ENCODE measurements at regions not wholly inside any gene's neighbourhood (a gene's known extent, or its start where the extent isn't known, plus 50 kb on each side); places are given as distances from the start of the nearest gene placed in this dataset.

- DNase-seq = no peak
These were observed 355.8 kb upstream of the NR5A2 start for GRCh38 chr1:199671684-199672083.

GRCh38 chr1:199675937-199676336 is 351.6 kb upstream of the NR5A2 start:
- no peak for DNase-seq

- no peak for DNase-seq
These were observed 348.7 kb upstream of the NR5A2 start for GRCh38 chr1:199678771-199679170.

- no peak for DNase-seq
These were observed 345.4 kb upstream of the NR5A2 start for GRCh38 chr1:199682081-199682480.

- DNase-seq = no peak
These were observed 342.7 kb upstream of the NR5A2 start for GRCh38 chr1:199684686-199685273.

- DNase-seq = no peak
These were observed 342.1 kb upstream of the NR5A2 start for GRCh38 chr1:199685369-199685768.

- no peak for DNase-seq
These were observed 340.2 kb upstream of the NR5A2 start for GRCh38 chr1:199687321-199687720.

- no peak for DNase-seq
These were observed 339.3 kb upstream of the NR5A2 start for GRCh38 chr1:199688133-199688676.

- no peak for DNase-seq
These were observed 338.7 kb upstream of the NR5A2 start for GRCh38 chr1:199688774-199689173.

- DNase-seq = no peak
These were observed 337.0 kb upstream of the NR5A2 start for GRCh38 chr1:199690496-199690895.

GRCh38 chr1:199691540-199691939 is 336.0 kb upstream of the NR5A2 start:
- no peak for DNase-seq

- DNase-seq = no peak
These were observed 333.8 kb upstream of the NR5A2 start for GRCh38 chr1:199693724-199694123.

- DNase-seq = no peak
These were observed 331.3 kb upstream of the NR5A2 start for GRCh38 chr1:199696225-199696624.

GRCh38 chr1:199698222-199698621 is 329.3 kb upstream of the NR5A2 start:
- DNase-seq = no peak

GRCh38 chr1:199700551-199700950 is 327.0 kb upstream of the NR5A2 start:
- DNase-seq = no peak

GRCh38 chr1:199701726-199702125 is 325.8 kb upstream of the NR5A2 start:
- DNase-seq = no peak

GRCh38 chr1:199704231-199704630 is 323.3 kb upstream of the NR5A2 start:
- no peak for DNase-seq

- DNase-seq = no peak
These were observed 321.7 kb upstream of the NR5A2 start for GRCh38 chr1:199705825-199706224.

GRCh38 chr1:199706826-199707606 is 320.5 kb upstream of the NR5A2 start:
- no peak for DNase-seq

GRCh38 chr1:199710974-199711373 is 316.5 kb upstream of the NR5A2 start:
- no peak for DNase-seq

GRCh38 chr1:199716729-199717128 is 310.8 kb upstream of the NR5A2 start:
- DNase-seq = no peak

GRCh38 chr1:199719156-199719842 is 308.2 kb upstream of the NR5A2 start:
- no peak for DNase-seq

GRCh38 chr1:199720496-199720895 is 307.0 kb upstream of the NR5A2 start:
- no peak for DNase-seq

- DNase-seq = no peak
These were observed 306.5 kb upstream of the NR5A2 start for GRCh38 chr1:199721001-199721400.
